NCI-H2196 (cell line): ENCODE measurements at regions not wholly inside any gene's neighbourhood (a gene's known extent, or its start where the extent isn't known, plus 50 kb on each side); places are given as distances from the start of the nearest gene placed in this dataset.
"Not testable (repeated sequence)": the region's sequence is repeated elsewhere in the genome, so short reads cannot be mapped to it uniquely, and the experiment has no call there.

Experiments used
- DNase-seq: peaks from one replicate; lab custom pipeline; 2025; ENCODE audit not compliant: unreplicated experiment; lab: John Stamatoyannopoulos, UW

DNA sequence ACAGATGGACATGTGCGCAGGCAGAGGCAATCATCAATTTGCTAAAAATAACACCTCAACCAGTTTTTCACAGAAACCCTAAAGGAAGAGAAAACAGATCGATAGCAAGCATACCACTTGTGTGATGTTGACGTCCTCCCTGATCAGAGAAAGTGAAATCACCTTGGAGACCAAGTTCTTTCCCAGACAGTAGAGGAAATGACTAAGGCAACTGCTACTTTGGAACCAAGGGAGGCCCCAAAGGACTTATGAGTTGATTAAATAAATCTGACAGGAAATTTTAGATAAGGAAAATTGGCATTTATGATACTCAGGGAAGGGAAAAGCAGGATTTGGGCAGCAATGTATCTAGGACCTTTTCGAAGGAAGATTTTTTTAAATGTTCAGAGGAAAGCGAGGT is 267.1 kb upstream of the ASIC2 start:
- DNase-seq, result no peak

DNA sequence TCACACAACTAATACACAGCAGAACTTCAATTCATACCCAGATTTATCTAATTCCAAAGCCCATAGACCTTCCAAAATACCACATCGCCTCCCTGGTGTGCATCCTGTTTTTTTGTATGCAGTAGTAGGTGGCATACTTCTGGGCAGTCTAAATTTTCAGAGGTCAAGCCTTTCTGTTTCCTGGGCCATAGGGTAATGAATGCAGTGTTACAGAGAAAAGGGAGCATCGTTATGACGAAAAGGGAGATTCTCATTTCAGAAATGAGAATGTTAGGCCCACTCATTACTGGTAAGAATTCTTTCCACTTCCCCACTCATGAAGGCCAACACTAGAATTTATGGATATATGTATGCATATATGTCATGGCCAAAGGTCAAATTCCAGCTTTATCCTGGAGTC is 267.8 kb upstream of the ASIC2 start:
- DNase-seq, result no peak

GRCh38 chr17:33561569-33562334 is 268.7 kb upstream of the ASIC2 start:
- DNase-seq, result no peak

- no peak for DNase-seq
These were observed 269.7 kb upstream of the ASIC2 start for GRCh38 chr17:33562792-33563191.

DNA sequence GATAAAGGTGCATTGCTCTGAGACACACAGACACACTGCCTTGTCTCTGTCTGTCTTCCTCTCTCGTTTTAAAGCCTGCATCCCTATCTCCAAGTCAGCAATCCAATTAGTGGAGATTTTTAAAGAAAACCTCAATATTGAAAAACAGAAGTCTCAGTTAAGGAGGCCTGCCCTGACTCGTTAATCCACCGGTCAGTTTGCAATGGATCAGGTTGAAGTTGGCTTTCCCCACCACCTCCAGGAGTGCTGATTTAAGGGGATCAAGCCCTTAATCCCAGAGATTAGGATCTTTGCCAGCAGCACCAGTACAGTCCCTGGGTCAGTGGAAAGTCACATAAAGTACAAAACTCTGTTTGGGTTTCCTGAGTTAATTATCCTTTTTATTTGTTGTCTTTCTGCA is 271.1 kb upstream of the ASIC2 start:
- no peak for DNase-seq

DNA sequence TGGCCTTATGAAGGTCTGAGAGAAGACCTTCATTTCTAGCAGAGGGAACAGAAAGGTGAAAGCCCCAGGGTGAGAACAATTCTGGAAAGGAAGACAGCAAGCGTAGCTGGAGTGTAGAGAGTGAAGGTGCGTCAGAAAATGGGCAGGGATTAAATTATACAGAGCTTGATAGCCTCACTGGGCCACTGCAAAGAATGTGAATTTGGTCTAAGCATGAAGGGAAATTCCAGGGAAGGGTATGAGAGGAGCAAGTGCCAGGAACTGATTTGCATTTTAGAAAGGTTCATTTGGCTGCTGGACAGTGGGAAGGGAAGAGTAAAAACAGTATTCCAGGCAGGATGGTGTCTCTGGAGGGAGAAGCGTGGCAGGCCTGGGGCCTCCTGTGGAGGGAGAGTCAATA is 274.1 kb upstream of the ASIC2 start:
- no peak for DNase-seq

DNA sequence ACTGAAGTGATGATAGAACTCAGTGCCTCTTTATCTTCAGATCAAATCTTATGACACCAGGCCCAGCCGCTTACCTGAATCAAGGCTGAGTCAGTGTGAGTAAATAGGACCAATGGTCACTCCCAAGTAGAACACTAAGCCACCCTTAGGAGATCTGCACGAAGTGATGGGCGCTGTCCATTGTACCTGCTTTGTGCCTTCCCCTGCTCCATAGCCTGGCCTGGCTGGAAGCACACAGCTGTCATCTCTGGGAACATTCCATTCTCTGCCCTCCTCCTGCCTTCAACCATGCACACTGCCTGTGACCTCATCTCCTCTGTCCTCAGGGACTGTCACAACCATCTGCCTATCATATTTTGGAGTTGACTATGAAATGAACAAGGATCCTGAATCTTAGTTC is 279.5 kb upstream of the ASIC2 start:
- no peak for DNase-seq

GRCh38 chr17:33574942-33575445 is 281.9 kb upstream of the ASIC2 start:
- no peak for DNase-seq

- not testable (repeated sequence) for DNase-seq
These were observed 286.6 kb upstream of the ASIC2 start for GRCh38 chr17:33579740-33580139.

DNA sequence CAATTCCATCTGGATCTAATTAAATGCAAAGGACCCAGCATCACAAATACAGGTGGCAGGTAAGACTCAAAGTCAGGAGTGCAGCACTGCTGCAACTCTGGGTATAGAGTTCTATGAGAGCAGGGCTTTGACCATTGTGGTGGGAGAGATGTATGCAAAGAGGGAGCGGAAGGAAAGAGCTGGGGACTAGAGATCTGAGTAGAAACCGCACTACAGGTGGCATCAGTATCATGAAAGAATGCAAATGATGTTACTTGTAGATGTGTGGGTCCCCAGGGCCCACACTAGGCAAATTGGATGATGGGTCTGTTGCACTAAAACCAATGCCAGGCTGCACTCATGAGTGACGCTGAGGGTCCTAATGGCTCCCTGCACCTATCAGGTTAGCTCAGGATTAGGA is 287.1 kb upstream of the ASIC2 start:
- no peak for DNase-seq

DNA sequence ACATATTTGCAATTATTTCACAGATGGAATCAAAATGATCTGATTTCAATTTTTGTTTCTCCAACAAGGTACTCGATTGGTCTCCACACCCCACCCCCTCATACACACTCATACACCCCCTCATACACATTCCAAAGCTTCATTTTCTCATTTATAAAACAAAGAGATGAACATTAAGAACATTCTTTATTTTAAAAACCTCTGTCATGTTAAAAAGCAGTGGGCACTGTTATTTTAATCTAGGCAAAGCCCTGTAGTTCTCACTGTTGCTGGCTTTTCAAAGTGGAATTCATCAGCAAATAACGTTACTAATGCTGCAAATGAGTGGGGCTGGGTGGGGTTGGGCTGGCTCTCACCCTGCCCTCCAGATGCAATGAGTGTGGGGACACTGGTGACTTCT is 289.6 kb upstream of the ASIC2 start:
- DNase-seq, result no peak

- no peak for DNase-seq
These were observed 290.7 kb upstream of the ASIC2 start for GRCh38 chr17:33583518-33584417.

GRCh38 chr17:33593991-33594390 is 300.9 kb upstream of the ASIC2 start:
- DNase-seq, result no peak

DNA sequence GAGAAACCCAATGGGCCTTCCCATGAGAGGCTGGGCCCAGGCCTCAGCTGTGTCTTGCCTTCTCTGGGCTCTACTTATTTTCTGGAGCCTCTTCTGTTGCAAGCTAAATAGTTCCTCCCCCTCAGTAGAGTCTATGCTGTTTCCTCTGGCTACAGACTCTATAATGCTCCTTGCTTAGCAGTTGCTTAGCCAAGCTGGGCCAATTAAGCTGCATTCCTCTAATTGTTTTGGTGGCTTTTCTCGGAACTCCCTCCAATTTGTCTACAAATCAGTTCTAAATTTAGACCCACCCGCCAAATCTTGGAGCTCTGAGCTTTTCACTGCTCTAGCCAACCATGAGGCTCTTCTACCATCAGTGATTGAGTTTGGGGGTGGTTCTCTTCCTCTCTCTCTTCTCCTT is 302.7 kb upstream of the ASIC2 start:
- no peak for DNase-seq

DNA sequence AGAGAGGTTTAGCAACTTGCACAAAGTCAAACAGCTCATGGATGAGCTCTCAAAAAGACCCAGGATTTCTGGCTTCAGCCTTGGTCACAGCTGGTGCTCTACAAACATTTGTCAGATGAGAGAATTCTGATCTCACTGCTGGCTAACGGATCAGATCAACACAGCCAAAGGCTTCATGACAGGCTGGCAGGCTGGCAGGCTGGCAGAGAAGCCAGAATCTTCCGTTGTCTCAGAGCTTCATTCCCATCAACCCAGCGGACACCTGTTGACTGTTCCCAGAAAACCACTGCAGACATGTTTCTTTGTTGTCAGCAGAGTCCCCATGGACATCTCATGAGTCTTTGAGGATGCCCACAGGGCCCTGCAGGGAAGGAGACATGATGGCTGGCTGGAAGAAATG is 303.8 kb upstream of the ASIC2 start:
- DNase-seq, result no peak

DNA sequence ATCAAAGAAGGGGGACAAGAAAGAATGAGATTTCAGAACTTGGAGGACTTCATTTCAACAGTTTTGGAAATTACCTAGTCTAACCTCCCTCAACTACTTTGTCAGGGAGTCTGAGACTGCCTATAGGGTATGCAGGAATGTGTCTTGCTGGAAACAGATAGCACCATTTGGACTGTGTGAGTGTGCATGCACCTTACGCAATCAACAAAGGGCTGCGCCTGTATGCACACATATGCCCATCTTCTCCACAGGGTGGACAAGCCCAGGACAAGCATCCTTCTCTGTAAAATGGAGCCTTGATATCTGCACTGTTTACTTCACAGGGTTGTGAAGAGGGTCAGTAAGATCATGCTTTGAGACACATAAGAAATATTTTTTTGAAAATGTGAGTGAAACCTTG is 305.7 kb upstream of the ASIC2 start:
- DNase-seq, result no peak

DNA sequence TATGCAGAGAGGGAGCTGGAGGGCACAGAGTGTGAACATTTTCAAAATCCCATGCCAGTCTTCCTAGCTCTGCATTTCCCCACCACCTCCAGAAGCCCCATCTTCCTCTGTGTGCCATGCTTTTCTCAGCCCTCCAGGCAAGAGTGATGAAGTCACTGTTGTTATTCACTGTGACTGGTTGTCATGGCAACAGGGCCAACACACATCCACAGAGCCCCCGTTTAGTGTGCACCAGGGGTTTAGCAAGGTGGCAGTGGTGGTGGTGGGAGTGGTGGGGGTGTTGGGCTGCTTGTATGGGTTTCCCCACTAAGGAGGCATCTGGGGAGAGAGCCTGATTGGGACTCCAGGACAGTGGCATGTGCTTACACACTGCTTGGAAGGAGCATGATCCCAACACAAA is 309.9 kb upstream of the ASIC2 start:
- no peak for DNase-seq

DNA sequence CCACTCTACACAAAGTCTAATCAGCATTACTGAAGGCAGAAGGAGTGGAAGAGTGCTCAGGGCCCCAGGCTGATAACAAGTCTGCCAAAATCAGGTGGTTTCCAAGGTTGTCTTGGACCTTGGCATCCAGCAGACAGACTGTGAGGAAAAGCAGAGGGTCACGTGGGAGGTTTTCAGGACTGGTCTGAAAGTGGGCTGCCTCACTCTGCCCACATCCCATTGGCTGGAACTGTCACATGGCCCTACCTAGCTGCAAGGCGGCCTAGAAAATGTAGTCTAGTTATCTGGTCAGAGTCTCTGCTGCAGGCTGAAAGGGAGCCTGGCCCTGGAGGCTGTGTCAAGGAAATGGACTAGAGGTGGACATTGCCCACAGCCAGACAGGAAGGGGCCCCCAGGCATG is 310.7 kb upstream of the ASIC2 start:
- no peak for DNase-seq

DNA sequence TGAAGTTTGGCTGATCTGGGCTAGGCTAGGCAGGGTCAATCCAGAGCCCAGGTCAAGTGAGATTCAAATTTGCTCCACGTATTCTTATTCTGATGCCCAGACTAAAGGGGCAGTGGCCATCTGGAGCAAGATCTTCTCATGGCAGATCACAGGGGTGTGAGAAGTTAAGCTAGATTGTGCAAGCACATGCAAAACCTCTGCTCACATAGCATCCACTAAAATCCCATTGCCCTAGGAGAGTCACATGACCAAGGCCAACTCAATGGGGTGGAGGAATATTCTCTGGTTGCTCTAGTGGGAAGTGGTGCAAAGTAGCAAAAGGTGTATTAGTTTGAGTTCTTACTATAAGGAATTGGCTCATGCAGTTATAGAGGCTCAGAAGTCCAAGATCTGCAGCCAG is 318.4 kb upstream of the ASIC2 start:
- DNase-seq, result no peak

- no peak for DNase-seq
These were observed 322.8 kb upstream of the ASIC2 start for GRCh38 chr17:33615861-33616260.

DNA sequence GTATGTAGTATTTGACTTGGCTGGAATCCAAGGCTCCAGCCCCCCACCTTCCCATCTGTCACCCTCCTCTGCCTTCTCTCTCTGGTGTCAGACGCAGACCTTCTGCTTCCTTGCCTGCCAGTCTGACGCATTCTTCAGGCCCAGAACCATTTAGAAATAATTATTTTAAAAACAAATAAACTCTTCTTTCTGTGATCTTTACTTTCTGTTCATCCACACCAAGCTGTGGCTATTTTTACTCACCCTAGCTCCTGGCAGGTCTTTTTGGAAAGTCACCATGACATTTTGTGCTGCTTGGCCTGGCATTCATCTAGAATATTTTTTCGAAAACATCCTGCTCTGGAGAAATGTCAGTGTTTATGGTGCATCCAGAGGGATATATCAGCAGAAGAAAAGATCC is 330.7 kb upstream of the ASIC2 start:
- DNase-seq, result no peak
